Naive thymus-derived CD8-positive, alpha-beta T cell (primary cell): ENCODE measurements at regions not wholly inside any gene's neighbourhood (a gene's known extent, or its start where the extent isn't known, plus 50 kb on each side); places are given as distances from the start of the nearest gene placed in this dataset.

Experiments used
- ATAC-seq, 2 donors: fragments of 150-1000 bp; cut with Tn5 transposase in 1 of 2; sonication (Bioruptor Pico), chemical (Tn5 transposase) in 1 of 2; 1 replicate in 1 of 2; 2 replicates in 1 of 2; pipeline ENCODE4 v1.10.0; 2021; ENCODE audit warnings: mild to moderate bottlenecking in 2 of 2, moderate library complexity in 2 of 2
- POLR2A ChIA-PET: fragments of 350-600 bp; sonication (Branson Sonifier 250); formaldehyde crosslinking; loops from one replicate; lab custom pipeline; 2021; ENCODE audit warnings: antibody characterized with exemption; lab: Charles Lee
- DNase-seq, 10 donors: peaks; one replicate each; pipeline versions ENCODE4 v3.0.0 to v3.0.0-alpha.2; 2020 to 2022
- H3K27ac Mint-ChIP-seq, 10 donors: one replicate each; pipeline ENCODE4 v1.8.0; 2020 to 2022; ENCODE audit warnings: mild to moderate bottlenecking in 10 of 10, mixed read lengths in 10 of 10, moderate library complexity in 4 of 10, inconsistent platforms in 1 of 10
- H3K27me3 Mint-ChIP-seq, 5 donors: one replicate each; pipeline ENCODE4 v1.8.0; 2021 to 2022; ENCODE audit warnings: mixed read lengths in 5 of 5
- H3K36me3 Mint-ChIP-seq, 3 donors: one replicate each; pipeline ENCODE4 v1.8.0; 2020 to 2022; ENCODE audit warnings: mixed read lengths in 3 of 3, mild to moderate bottlenecking in 2 of 3, inconsistent platforms in 1 of 3
- H3K4me1 Mint-ChIP-seq, 4 donors: one replicate each; pipeline ENCODE4 v1.8.0; 2021 to 2022; ENCODE audit warnings: mixed read lengths in 4 of 4
- H3K4me3 Mint-ChIP-seq, 10 donors: one replicate each; pipeline ENCODE4 v1.8.0; 2020 to 2022; ENCODE audit warnings: mild to moderate bottlenecking in 10 of 10, mixed read lengths in 10 of 10, moderate library complexity in 6 of 10, inconsistent platforms in 1 of 10
- H3K9me3 Mint-ChIP-seq, 9 donors: one replicate each; pipeline ENCODE4 v1.8.0; 2020 to 2022; ENCODE audit warnings: mixed read lengths in 9 of 9, mild to moderate bottlenecking in 3 of 9, inconsistent platforms in 1 of 9, moderate library complexity in 1 of 9

GRCh38 chr12:86312232-86312631 is 56.0 kb upstream of the MGAT4C start:
- ATAC-seq (no peak), DNase-seq (no peak)
- H3K4me1 Mint-ChIP-seq: no peaks in the 10 kb centered on the region
- no peak overlapping the region for H3K4me3 Mint-ChIP-seq
- no peak overlapping the region for H3K27ac Mint-ChIP-seq
- no peaks in the 10 kb centered on the region for H3K27me3 Mint-ChIP-seq
- peaks cover 0 to 9% (median 0%) of the 10 kb centered on the region in 9 donors for H3K9me3 Mint-ChIP-seq
- no peaks in the 10 kb centered on the region for H3K36me3 Mint-ChIP-seq
- POLR2A ChIA-PET: no interaction called here
